Esophagus muscularis mucosa (tissue), 4 donors: ENCODE measurements at regions not wholly inside any gene's neighbourhood (a gene's known extent, or its start where the extent isn't known, plus 50 kb on each side); places are given as distances from the start of the nearest gene placed in this dataset.

Experiments
- EP300 ChIP-seq: sonication (generic); formaldehyde crosslinking; IDR thresholded peaks from one replicate; pipeline ENCODE4 v1.6.1; 2017; ENCODE audit warnings: antibody characterized with exemption
- POLR2A ChIP-seq: fragments of 450-650 bp; IDR thresholded peaks from one replicate; pipeline ENCODE4 v1.6.1; 2017; ENCODE audit warnings: antibody characterized with exemption, moderate library complexity, mild to moderate bottlenecking, low read depth
- POLR2AphosphoS5 ChIP-seq, 2 donors: sonication (generic); formaldehyde crosslinking; IDR thresholded peaks; one replicate each; pipeline ENCODE4 v1.6.1; 2017; ENCODE audit warnings: antibody characterized with exemption in 2 of 2
- TF ChIP-seq, protein P1 (sequence below), 3 experiments: fragments of 200-600 bp in 2 of 3; fragments of 450-650 bp in 1 of 3; sonication (generic) in 2 of 3; IDR thresholded peaks; one replicate each; pipeline ENCODE4 v1.5.1; 2017 to 2019; ENCODE audit warnings: antibody characterized with exemption in 3 of 3, mild to moderate bottlenecking in 2 of 3, moderate library complexity in 1 of 3

DNA sequence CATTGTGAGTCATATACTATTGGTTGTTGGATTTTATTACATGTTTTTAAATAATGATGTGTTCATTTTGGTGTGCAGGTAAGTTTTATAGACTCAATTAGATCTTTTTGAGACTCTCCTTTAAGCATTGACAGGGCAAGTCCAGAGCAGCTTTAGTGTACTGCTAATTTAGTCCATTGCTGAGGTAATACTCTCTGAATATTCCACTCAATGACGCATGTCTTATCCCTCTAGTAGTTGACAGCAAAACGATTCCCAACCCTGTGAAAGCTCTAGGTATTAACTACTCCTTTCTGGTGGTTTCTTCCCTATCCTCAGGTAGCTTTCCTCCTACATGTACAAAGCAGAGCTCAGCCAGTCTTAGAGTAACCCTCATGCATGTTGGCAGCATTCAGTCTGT, 373.5 kb upstream of the MAP3K7 start:
- TF ChIP-seq POLR2A, result no peak
- TF ChIP-seq, protein P1, sequence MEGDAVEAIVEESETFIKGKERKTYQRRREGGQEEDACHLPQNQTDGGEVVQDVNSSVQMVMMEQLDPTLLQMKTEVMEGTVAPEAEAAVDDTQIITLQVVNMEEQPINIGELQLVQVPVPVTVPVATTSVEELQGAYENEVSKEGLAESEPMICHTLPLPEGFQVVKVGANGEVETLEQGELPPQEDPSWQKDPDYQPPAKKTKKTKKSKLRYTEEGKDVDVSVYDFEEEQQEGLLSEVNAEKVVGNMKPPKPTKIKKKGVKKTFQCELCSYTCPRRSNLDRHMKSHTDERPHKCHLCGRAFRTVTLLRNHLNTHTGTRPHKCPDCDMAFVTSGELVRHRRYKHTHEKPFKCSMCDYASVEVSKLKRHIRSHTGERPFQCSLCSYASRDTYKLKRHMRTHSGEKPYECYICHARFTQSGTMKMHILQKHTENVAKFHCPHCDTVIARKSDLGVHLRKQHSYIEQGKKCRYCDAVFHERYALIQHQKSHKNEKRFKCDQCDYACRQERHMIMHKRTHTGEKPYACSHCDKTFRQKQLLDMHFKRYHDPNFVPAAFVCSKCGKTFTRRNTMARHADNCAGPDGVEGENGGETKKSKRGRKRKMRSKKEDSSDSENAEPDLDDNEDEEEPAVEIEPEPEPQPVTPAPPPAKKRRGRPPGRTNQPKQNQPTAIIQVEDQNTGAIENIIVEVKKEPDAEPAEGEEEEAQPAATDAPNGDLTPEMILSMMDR (IDR thresholded peaks at IDR 0.05), result no peak
- TF ChIP-seq EP300, result no peak
- TF ChIP-seq POLR2AphosphoS5 (IDR thresholded peaks at IDR 0.05), result no peak
